ENCODE measurements at regions not wholly inside any gene's neighbourhood (a gene's known extent, or its start where the extent isn't known, plus 50 kb on each side); places are given as distances from the start of the nearest gene placed in this dataset.

DNA sequence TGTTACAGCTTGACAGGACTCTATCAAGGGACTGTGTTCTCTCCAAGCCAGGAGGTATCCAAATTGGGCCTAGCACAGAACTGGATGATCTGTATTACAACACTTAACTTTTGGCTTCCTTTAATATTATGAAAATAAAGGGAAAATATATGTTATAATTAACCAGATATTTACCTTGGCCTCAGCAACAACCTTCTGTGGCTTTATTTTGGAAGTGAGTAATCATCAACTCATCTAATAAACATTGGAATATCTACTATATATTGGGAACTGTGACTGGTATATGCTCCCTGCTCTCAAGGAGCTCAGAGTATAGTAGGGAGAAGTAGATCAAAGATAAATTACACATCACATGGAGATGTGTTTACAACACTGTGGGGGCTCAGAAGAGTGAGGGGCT, 352.2 kb downstream of the METTL15 start:
- no peak for DNase-seq

DNA sequence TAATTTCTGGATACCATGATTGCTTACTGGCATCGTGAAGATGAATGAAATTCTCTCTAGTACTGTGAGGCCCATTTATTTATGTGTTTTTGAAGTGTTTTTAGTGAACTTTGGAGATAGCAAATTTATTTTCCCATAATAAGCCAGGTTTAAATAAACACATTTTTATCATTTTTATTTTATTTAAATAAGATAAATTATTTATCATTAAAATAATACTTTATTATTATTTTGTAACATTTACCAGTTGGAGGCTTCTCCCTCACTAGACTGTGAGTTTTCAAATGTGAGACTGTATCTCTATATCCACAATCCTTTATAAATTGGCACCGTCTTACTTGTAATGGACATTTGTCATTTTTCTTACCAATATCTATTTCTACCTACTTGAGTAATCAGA, 351.7 kb downstream of the METTL15 start:
- no peak for DNase-seq

DNA sequence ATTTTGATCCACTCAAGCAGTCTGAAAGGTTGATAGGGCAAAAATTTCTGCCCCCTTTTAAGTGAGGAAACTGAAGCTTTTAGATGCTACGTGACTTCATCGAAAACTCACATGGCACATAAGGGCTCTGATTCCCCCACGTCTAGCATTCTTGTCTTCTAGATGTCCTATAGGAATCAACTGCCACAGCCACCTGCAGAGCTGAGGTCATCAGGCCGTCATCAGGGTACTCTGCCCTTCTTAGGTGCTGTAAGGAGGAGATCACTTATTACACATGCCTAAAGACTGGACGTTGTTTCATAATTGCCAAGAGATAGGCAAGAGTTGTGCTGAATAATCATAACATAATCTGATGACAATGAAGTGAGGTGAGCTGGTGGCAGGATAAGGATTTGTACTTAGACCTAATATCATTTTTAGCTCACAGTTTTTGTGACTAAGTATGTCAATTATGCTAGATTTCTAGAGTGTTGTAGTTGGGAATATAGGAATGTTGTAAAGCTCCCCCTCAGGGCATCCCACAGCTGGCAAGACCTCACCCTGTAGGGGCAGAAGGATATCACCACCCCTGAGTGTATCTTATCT, 349.4 kb downstream of the METTL15 start:
- no peak for DNase-seq

DNA sequence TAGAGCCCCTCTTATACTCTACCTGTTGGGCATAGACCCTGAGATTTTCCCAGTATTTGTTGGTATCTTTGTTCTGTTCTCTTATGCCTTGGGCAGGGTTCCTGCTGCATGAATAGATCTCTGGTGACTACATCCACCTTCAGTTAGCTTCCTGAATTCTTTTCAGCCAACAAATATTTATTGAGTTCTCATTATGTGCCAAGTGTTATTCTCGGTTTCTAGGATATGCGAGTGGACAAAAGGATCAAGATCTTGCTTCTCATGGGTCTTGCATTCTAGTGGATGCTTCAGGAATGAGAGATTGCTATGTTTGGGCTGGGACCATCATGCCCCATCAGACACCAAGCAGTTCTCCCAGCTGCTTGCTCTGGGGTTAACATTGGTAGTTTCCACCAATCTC, 340.0 kb downstream of the METTL15 start:
- DNase-seq, result no peak

DNA sequence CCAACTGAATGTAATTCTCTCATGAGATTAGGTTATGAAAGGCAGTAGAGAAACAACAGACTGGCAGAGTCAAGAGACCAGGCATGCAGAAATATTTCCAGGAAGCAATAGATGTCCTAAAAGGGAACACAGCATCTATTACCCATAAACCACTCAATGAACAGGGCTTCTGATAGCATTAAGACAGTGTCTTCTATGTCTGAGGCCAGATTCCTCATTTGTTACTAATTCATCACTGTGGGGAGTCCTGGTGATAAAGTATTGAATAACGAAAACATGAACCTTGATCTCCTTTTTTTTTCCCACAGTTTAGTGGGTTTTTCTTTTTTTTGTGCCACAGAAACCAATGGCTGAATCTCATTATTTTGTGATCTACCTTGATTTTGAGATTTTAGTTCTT, 339.0 kb downstream of the METTL15 start:
- no peak for DNase-seq

DNA sequence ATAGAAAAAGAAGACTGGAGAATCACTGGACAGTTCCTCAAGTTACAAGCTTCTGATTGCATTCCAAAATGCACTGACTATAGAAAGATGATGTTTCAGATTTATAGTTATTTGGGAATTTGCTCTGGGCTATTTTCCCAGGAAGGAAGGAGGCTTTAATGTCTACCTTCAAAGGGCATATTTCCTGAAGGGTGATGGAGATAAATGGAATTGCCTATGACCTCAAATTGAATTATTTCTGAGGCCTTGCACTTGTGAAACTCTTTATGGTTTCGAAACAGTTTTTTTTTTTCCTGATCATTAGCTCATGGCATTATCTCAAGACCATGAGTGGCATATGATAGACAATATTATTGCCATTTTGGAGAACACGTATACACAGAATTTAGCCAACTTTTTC, 333.9 kb downstream of the METTL15 start:
- no peak for DNase-seq

DNA sequence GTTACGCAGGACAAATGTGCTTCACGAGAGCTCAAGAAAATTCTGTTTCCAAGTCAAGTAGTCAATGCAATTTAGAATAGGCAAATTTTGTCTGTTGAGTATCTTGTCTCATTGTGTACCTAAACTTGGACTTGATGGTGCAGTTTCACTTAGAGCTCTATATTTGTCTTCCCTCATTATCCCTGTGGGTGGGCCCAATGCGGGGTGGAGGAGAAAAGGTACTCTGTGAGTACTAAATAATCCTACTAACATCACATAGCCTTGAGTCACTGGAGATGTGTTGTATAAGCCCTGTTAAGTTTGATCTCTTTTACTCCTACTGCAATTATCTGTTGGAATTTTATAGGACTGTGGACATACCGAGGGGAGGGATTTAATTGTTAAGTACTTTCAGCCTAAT, 331.2 kb downstream of the METTL15 start:
- DNase-seq, result no peak

DNA sequence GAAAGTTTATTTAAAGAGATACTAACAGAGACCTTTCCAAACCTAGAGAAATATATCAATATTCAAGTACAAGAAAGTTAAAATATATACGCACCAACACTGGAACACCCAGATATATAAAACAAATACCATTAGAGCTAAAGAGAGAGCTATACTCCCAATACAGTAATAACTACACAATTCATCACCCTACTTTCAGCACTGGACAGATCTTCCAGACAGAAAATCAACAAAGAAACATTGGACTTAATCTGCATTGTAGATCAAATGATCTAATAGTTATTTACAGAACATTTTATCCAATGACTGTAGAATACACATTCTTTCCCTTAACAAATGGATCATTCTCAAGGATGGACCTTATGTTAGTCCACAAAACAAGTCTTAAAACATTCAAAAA, 311.9 kb downstream of the METTL15 start:
- no peak for DNase-seq

DNA sequence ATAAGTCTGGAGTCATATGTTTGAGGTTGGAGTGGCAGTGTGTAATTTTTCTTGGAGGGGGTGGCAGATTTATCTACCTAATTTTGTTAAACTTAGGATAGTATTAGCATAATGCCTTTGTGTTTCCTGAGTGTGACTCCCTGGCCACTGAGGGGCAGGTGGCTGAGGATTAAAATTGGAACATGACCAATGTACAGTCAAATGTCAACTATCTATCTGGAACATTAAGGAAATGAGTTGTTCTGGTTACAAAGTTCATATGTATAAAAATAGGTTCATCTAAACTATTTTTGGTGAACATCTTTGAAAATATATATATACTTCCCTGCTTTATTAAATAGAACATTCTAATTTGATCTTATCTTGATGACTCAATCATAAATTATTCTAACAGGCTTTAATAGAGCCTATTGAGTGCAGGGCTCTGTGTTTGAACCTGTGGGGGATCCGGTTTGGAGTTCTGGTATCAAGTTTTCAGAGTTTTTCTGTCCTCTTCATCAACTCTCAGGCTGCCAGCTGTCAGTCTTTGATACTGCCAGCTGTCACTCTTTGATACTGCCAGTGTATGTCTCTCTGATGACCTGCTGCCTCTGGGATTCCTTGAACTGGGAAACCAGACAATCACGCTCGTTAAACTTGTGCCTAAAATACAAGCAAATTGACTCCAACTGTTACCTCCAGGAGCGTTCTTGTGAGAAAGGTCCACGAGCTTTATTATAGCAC, 309.6 kb downstream of the METTL15 start:
- no peak for DNase-seq

DNA sequence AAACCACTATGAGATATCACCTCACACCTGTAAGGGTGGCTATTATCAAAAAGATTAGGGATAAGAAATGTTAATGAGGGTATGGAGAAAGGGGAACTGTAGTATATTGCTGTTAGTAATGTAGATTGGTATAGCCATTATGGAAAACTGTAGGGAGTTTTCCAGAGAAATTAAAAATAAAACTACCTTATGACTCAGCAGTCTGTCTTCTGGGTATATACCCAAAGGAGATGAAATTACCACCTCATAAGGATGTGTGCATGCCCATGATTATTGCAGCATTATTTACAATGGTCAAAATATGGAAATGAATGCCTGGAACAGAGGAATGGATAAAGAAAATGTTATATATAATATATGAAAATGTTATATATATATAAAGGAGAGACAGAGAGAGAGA, 303.8 kb downstream of the METTL15 start:
- DNase-seq, result no peak

DNA sequence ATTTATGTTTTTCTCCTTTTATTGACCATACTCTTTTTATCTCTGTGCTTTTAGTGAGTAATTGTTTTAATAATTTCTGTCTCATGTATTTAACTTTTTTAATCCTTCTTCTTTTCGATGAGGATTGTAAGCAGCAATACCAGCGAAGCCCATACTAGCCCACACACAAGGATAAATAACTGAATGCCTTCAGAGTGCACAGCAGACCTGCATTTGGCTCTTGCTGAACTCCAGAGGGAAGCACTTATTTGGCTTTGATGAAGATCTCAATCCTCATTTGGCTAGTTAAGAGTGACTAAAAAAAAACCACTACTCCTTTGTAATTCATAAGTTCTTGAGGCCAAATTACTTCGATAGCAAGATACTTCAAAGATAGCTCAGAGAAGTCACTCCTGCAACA, 293.3 kb downstream of the METTL15 start:
- DNase-seq, result no peak

DNA sequence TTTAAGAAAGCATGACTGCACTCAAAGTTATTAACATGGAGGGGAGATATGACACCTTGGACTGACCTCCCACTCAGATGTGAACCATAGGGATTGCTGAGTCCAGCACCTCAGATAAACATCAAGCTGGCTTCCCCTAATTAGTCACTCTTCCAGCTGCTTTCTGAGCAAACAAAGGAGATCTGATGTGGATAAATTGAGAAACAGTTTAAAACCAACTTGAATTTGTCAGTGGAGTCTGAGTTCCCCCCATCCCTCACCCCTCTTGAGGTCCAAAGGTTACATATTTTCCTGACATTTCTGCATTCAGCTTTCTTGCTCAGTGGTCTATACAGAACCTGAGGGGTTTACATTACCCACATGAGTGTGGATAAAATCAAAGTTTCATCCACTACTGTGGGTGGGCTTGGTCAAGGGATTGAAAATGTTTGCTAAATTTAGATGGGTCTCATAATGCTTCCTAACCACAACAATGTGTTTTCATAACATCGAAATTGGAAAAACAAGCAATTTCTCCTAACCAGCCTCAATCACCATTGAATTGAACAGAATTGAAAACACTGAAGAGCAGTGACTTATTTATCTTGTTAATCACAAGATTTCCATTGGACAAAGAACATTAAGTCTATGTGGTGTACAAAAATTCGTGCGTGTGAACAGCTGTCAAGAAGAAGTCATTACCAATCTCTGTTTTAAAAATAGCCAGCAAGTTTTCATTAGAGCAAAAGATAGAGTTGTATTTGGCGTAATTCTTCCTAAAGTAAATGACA, 292.3 kb downstream of the METTL15 start:
- no peak for DNase-seq

DNA sequence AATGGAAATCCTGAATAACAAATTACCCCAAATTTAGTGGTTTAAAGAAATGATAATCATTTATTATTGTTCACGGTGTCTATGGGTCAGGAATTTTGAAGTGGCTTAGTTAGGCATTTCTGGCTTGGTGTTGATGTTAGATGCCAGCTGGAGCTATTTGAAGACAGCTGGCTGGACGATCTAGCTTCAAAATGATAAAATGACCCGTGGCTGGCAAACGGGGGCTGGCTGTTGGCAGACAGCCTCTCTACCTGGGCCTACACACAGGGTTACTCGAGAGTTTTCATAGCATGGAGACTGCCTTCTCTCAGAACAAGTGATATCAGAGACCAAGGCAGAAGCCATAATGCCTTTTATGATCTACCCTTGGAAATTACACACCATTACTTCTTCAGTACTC, 285.2 kb downstream of the METTL15 start:
- no peak for DNase-seq

DNA sequence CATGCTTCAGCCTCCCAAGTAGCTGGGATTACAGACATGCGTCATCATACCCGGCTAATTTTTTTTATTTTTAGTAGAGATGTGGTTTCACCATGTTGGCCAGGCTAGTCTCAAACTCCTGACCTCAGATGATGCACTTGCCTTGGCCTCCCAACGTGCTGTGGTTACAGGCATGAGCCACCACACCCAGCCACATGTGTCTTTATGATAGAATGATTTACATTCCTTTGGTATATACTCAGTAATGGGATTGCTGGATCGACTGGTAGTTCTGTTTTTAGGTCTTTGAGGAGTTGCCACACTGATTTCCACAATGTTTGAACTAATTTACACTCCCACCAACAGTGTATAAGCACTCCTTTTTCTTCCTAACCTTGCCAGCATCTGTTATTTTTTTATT, 276.2 kb downstream of the METTL15 start:
- DNase-seq, result no peak

DNA sequence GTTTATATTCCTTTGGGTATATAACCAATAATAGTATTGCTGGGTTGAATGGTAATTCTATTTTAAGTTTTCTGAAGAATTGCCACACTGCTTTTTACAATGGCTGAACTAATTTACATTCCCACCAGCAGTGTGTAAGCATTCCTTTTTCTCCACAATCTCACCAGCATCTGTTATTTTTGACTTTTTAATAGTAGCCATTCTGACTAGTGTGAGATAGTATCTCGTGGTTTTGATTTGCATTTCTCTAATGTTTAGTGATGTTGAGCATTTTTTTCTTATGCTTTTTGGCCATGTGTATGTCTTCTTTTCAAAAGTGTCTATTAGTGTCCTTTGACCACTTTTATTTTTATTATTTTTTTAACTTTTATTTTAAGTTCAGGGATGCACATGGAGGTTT, 275.3 kb downstream of the METTL15 start:
- DNase-seq, result no peak
